ENCODE measurements at regions not wholly inside any gene's neighbourhood (a gene's known extent, or its start where the extent isn't known, plus 50 kb on each side); places are given as distances from the start of the nearest gene placed in this dataset.

DNA sequence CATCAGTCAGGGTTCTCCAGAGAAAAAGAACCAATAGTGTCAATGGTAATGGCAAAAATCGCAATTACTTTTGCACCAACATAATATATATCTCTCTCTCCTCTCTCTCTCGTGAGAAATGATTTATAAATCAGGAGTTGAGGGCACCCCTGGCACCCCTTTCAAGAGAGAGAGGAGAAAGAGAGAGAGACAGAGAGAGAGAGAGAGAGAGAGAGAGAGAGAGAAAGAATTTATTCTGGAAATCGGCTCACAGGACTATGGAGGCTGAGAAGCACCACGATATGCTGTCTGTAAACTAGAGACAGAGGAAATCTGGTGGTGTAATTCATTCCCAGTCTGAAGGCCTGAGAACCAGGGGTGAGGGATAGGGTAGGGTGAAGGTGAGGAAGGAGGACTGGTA lies 201.9 kb upstream of the MAP3K7 start:
- no peak overlapping the region for H3K4me3 ChIP-seq
- no peaks in the 10 kb centered on the region for H3K9me3 ChIP-seq (ENCODE audit: low read depth)
- no peaks in the 10 kb centered on the region for H3K36me3 ChIP-seq (replicated peaks; ENCODE audit: insufficient read depth, low read depth)
- H3K9me2 ChIP-seq (replicated peaks; ENCODE audit: insufficient read depth), result no peaks in the 10 kb centered on the region
- 87% methylated on average over 4 of the region's 4 CpGs for WGBS (ENCODE audit: low lambda C conversion rate, missing lambda C conversion rate)
- H2AFZ ChIP-seq, result no peak overlapping the region
- peaks cover 16% of the 10 kb centered on the region for H3K4me1 ChIP-seq (ENCODE audit: insufficient read depth)
- no peak for DNase-seq (ENCODE audit: low spot score)
- H3K27me3 ChIP-seq, result no peaks in the 10 kb centered on the region
- H3K79me2 ChIP-seq, result no peaks in the 10 kb centered on the region
- H3K4me2 ChIP-seq, result no peak overlapping the region
- no peak for TF ChIP-seq EZH2phosphoT487 (IDR thresholded peaks at IDR 0.05; ENCODE audit: low read depth, severe bottlenecking, unreplicated experiment)
- no peak for TF ChIP-seq EZH2 (IDR thresholded peaks at IDR 0.05; ENCODE audit: borderline replicate concordance)
- no peak for TF ChIP-seq CTCF (IDR thresholded peaks at IDR 0.05; ENCODE audit: poor library complexity)
- H3K27ac ChIP-seq, result no peak overlapping the region
- no peaks in the 10 kb centered on the region for H4K20me1 ChIP-seq (ENCODE audit: insufficient read depth, poor library complexity, severe bottlenecking)

DNA sequence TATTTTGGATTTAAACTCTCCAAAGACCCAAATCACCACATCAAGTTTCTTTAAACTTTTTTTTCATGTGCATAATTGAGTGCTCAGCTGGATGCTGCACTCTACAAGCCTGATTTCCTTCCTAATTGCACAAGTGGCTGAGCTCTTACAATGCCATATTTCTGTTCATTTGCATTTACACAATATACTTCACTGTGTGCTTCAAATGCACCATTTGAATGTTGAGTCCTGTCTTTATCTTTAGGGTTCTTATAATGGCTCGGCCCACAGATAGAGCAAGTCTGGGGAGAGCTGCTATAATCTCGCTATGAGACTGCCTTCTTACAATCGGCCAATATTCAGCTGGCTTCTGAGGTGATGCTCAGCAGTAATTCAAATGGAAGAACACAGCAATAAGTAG lies 200.6 kb upstream of the MAP3K7 start:
- TF ChIP-seq CTCF (IDR thresholded peaks at IDR 0.05; ENCODE audit: poor library complexity), result no peak
- TF ChIP-seq EZH2phosphoT487 (IDR thresholded peaks at IDR 0.05; ENCODE audit: low read depth, severe bottlenecking, unreplicated experiment), result no peak
- no peak for TF ChIP-seq EZH2 (IDR thresholded peaks at IDR 0.05; ENCODE audit: borderline replicate concordance)
- H3K4me1 ChIP-seq (ENCODE audit: insufficient read depth), result peaks cover 16% of the 10 kb centered on the region
- no peaks in the 10 kb centered on the region for H3K27me3 ChIP-seq
- no peaks in the 10 kb centered on the region for H4K20me1 ChIP-seq (ENCODE audit: insufficient read depth, poor library complexity, severe bottlenecking)
- H3K27ac ChIP-seq, result no peak overlapping the region
- H3K9me2 ChIP-seq (replicated peaks; ENCODE audit: insufficient read depth), result no peaks in the 10 kb centered on the region
- 66% methylated on average over 3 of the region's 3 CpGs for WGBS (ENCODE audit: low lambda C conversion rate, missing lambda C conversion rate)
- no peak overlapping the region for H3K4me2 ChIP-seq
- no peaks in the 10 kb centered on the region for H3K79me2 ChIP-seq
- no peak for DNase-seq (ENCODE audit: low spot score)
- H3K4me3 ChIP-seq, result no peak overlapping the region
- H3K9me3 ChIP-seq (ENCODE audit: low read depth), result no peaks in the 10 kb centered on the region
- no peaks in the 10 kb centered on the region for H3K36me3 ChIP-seq (replicated peaks; ENCODE audit: insufficient read depth, low read depth)
- no peak overlapping the region for H2AFZ ChIP-seq

GRCh38 chr6:90780778-90781177 lies 193.9 kb upstream of the MAP3K7 start:
- no peak for DNase-seq (ENCODE audit: low spot score)
- Histone ChIP-seq H3K4me1 (ENCODE audit: insufficient read depth) (no peaks in the 10 kb centered on the region), H3K27ac (no peak overlapping the region), H3K9me2 (replicated peaks; ENCODE audit: insufficient read depth) (no peaks in the 10 kb centered on the region), H4K20me1 (ENCODE audit: insufficient read depth, poor library complexity, severe bottlenecking) (no peaks in the 10 kb centered on the region), H3K27me3 (no peaks in the 10 kb centered on the region), H3K4me3 (no peak overlapping the region), H3K36me3 (replicated peaks; ENCODE audit: insufficient read depth, low read depth) (no peaks in the 10 kb centered on the region), H3K9me3 (ENCODE audit: low read depth) (no peaks in the 10 kb centered on the region), H3K79me2 (no peaks in the 10 kb centered on the region), H3K4me2 (no peak overlapping the region), H2AFZ (no peak overlapping the region)
- 94% methylated on average over 3 of the region's 3 CpGs for WGBS (ENCODE audit: low lambda C conversion rate, missing lambda C conversion rate)
- TF ChIP-seq CTCF (IDR thresholded peaks at IDR 0.05; ENCODE audit: poor library complexity) (no peak), EZH2phosphoT487 (IDR thresholded peaks at IDR 0.05; ENCODE audit: low read depth, severe bottlenecking, unreplicated experiment) (no peak), EZH2 (IDR thresholded peaks at IDR 0.05; ENCODE audit: borderline replicate concordance) (no peak)

GRCh38 chr6:90780141-90780540 lies 193.3 kb upstream of the MAP3K7 start:
- no peaks in the 10 kb centered on the region for H3K9me3 ChIP-seq (ENCODE audit: low read depth)
- H3K27ac ChIP-seq, result no peak overlapping the region
- H3K4me3 ChIP-seq, result no peak overlapping the region
- H3K4me1 ChIP-seq (ENCODE audit: insufficient read depth), result no peaks in the 10 kb centered on the region
- no peak overlapping the region for H2AFZ ChIP-seq
- no peaks in the 10 kb centered on the region for H4K20me1 ChIP-seq (ENCODE audit: insufficient read depth, poor library complexity, severe bottlenecking)
- no peaks in the 10 kb centered on the region for H3K36me3 ChIP-seq (replicated peaks; ENCODE audit: insufficient read depth, low read depth)
- H3K4me2 ChIP-seq, result no peak overlapping the region
- no peaks in the 10 kb centered on the region for H3K9me2 ChIP-seq (replicated peaks; ENCODE audit: insufficient read depth)
- no peak for DNase-seq (ENCODE audit: low spot score)
- WGBS (ENCODE audit: low lambda C conversion rate, missing lambda C conversion rate), result 48% methylated on average over 1 of the region's 1 CpG
- TF ChIP-seq EZH2 (IDR thresholded peaks at IDR 0.05; ENCODE audit: borderline replicate concordance), result no peak
- H3K27me3 ChIP-seq, result no peaks in the 10 kb centered on the region
- H3K79me2 ChIP-seq, result no peaks in the 10 kb centered on the region

All from hepatocyte (in vitro differentiated cells).